ENCODE measurements at regions not wholly inside any gene's neighbourhood (a gene's known extent, or its start where the extent isn't known, plus 50 kb on each side); places are given as distances from the start of the nearest gene placed in this dataset.

GRCh38 chr10:4730998-4731397, 95.0 kb upstream of the AKR1E2 start:
- DNase-seq = no peak

GRCh38 chr10:4725917-4726606, 99.9 kb upstream of the AKR1E2 start:
- DNase-seq = peak in 1 of 2 experiments; percentile 34

DNA sequence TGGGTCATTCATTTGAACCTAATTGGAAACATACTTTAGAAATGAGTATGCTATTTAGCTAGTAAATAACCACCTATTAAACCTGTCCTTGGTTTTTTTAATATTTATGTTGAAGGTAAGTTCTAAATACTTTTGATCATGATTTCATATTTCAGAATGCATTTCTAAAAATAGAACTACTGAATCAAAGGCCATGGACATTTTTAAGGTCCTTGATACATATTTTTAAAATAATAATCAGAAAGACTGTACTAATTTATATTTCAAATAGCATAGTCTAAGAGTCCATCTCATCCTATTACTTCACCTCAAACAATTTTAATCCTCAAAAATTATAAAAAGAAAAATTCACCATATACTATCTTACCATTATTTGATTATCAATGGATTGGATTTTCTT, 102.1 kb upstream of the AKR1E2 start:
- DNase-seq = no peak

GRCh38 chr10:4721999-4722753, 103.8 kb upstream of the AKR1E2 start:
- DNase-seq = no peak

GRCh38 chr10:4720463-4720862, 105.5 kb upstream of the AKR1E2 start:
- DNase-seq = no peak

DNA sequence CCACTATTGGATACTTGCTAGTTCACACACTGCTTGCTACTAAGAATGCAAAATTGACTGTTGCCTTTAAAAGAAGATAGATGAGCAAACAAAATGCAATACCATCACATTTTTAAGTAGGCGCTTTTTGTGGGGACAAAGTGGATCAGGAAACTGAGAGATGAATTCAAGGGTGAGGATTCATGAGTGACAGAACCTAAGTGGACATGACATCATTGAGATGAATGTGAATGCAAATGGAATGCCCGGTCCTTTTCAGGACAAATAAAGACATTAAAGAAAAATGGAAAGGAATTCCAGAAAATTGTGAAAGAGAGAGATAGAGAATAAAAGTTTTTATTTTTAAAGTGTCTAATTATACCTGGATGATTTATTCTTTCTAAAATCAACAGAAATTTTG, 106.3 kb upstream of the AKR1E2 start:
- no peak for DNase-seq

GRCh38 chr10:4719036-4719435, 107.0 kb upstream of the AKR1E2 start:
- DNase-seq = no peak

GRCh38 chr10:4718544-4718943, 107.5 kb upstream of the AKR1E2 start:
- DNase-seq = no peak

GRCh38 chr10:4717670-4718069, 108.3 kb upstream of the AKR1E2 start:
- no peak for DNase-seq

DNA sequence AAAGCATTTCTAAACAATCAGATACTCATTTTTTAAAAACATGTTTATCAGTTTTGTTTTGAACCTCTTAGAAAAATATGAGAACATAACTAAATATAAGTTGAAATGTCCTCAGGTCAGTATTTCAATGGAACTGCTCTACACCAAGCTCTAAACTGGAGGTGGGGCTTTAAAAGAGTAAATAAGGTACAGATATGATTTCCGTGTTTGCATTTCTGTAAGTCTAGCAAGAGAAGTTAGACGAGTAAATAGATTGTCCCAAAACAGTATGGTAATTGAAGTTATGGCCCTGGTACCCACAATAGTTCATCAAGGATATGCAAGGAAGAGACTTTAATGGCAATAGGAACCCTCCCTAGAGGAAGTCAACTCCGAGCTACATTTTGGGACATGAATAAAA, 115.1 kb upstream of the AKR1E2 start:
- no peak for DNase-seq

- DNase-seq = no peak
These were observed 117.8 kb upstream of the AKR1E2 start for GRCh38 chr10:4708123-4708759.

GRCh38 chr10:4707221-4707620, 118.8 kb upstream of the AKR1E2 start:
- no peak for DNase-seq

DNA sequence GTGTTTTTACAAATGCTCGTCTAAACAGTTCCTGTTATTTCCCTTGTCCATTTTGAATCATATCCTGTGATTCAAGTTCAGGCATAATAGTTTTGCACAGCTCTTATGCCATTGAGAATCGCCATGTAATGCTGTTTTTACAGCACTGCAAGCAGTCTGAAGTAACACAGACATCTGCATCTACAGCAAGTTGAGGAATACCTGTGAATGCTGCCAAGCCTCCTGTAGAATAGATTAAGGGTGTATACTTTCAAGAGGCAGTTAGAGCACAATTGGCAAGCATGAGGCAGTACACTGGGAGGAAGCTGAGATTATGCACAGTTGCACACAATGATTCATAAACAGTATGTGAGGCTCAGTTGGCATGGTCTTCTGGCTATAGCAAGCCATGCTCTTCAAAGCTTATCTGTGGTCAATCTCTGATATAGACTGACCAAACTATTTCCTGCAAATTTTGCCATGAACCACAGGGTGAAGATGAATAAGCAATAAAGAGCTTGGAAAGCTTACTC, 121.9 kb upstream of the AKR1E2 start:
- no peak for DNase-seq

DNA sequence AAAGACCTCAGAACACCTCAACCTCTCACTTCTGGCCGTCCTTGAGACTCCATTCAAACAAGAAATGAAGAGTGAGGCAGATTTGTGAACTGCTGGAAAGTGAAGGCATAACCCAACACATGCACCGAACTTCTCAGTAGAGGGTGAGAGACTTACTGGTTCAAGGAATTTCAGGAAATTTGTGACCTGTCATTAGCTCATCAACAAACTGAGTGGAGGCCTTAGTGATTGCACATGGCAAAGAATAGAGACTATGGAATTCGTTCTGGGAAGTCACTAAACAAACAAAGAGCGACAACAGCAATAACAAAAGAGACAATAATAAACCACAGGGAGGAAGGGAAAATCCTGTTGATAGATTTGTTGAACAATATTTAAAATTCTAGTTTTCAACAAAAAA, 125.0 kb upstream of the AKR1E2 start:
- no peak for DNase-seq

DNA sequence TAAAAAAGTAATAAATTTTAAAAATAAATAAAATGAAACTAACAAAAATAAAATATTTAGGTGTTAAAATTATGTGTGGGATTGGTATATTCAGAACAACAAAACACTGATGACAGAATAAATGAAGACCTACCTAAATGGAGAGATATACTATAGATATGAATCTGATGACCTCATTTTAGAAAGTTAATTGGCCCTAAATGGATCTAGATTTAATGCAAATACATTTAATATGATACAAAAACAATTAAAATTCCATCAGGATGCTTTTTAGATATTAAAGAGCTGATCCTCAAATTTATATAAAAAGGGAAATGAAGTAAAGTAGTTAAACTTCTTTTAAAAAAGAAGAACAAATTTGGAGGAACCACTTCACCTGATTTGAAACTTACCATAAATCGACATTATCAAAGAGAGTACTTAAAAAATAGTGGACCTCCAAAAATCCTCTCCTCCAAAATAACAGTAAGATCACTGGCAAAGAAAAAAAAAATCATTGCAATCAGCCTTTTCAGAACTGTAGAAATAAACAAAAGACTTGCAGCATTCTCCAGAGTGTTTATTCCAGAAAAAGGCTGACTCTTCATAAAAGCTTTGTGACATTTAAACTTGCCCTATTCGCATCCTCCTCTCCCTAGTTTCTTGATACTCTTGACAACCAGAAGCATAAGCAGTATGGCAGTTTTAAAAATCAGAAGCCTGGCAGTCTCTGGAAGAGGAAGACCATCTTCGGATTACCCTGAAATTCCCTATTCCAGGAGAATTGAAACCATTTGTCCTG, 125.9 kb upstream of the AKR1E2 start:
- DNase-seq = no peak

GRCh38 chr10:4698075-4698474, 127.9 kb upstream of the AKR1E2 start:
- no peak for DNase-seq

DNA sequence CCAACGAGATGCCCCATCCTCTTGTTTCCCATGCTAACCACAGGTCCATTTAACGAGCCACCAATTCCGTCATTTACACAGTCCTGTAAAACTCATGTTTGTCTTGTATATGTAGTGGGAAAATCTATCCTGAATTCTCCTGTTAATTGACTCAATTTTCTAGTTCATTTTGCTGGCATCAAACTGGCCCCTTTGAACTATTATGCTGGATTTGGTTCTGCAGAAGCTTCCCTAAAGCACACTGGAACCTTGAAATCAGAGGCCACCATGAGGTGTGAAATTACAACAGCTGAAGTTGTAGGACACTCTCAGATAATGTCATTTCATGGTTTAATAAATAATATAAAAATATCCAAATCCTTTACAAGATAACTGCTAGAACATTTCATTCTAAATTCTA, 129.8 kb upstream of the AKR1E2 start:
- DNase-seq = no peak

DNA sequence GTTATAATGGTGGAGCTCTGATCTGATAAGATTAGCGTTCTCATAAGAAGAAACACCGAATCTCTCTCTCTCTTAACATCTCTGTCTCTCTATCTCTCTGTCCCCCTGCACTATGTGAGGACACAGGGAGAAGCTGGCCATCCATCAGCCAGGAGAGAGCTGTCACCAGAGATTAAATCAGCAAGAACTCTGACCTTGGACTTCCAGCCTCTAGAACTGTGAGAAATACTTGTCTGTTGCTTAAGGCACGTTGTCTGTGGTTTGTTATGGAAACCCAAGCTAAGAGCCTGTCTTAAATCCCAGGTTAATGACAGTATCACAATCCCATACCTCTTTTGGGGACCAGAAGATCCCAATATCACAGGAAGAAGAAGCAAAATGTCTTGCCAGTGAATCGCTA, 132.0 kb upstream of the AKR1E2 start:
- DNase-seq = no peak

GRCh38 chr10:4692206-4692605, 133.8 kb upstream of the AKR1E2 start:
- no peak for DNase-seq

DNA sequence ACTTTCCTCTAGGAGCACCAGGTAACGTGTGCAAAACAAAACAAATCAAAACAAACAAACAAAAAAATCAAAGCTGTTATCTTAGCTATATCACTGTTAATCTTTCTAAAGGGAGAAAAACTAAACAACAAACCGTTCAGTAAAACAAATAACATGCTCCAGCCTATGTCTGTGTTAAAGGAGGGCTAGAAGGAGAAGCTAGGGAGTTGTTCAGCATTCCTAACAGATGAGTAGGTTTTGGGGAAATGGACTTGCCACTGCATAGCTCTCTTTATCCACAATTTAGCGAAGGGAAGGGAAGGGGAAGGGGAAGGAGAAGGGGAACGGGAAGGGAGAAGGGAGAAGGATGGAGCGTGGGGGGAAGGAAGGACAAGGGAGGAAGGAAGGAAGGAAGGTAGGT, 134.2 kb upstream of the AKR1E2 start:
- DNase-seq = no peak

DNA sequence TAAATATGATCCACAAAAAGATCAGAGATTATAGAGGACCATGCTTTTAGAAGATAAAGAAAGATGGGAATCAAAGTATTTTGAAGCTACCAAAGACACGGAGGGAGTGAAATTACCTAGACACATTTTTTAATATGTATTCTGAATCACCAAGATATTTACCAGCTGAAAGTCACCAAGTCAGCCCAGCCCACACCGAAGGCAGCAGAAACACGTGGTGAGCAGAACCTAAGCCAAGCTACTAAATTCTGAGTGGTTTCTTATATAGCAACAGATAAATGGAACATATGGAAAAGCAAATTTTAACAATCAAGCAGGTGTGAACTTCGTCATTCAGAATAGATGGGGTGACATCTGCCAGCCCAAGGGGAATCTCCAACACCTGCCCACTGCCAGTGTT, 134.7 kb upstream of the AKR1E2 start:
- no peak for DNase-seq

DNA sequence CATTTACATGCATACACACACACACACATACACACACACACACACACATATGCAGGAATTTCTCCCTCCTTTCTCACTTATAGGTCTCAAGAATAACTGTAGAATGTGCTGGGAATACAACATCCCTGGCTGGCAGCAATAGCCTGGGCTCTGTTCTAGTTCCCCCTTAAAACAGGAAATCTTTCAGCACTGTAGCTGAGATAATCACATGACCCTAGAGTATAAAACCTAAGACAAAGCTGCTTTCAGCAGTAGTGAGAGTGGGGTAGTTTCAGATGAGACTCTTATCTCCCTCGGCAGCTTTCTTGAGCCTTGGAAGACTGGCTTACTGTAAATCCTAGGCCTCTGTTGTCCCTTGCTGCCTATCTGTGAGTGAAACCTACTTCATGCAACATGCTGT, 137.4 kb upstream of the AKR1E2 start:
- DNase-seq = no peak

DNA sequence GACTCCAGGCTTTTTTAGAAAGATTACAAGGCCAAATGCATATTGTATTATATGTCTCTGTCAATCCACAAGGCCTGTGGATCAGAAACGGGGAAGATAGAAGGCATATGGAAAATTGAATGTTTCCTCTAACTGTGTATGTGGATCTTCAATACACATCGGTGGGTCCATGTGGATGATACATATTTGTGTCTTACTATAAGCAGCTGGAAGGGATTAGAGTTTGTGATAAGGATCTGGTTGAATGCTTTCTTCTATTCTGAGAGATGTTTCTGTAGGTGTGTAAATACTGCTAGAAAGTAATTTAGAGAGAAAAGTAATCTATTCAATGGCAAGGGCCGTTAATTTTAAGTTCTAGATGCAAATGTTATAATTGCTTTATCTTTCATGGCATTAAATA, 137.8 kb upstream of the AKR1E2 start:
- DNase-seq = no peak
